GM19193 (cell line): ENCODE measurements at regions not wholly inside any gene's neighbourhood (a gene's known extent, or its start where the extent isn't known, plus 50 kb on each side); places are given as distances from the start of the nearest gene placed in this dataset.

Experiments
- POLR2A ChIP-seq: IDR thresholded peaks from 4 replicates; pipeline ENCODE4 v1.6.1; 2011; ENCODE audit not compliant: insufficient read depth, insufficient read length; ENCODE audit errors: extremely low read depth

DNA sequence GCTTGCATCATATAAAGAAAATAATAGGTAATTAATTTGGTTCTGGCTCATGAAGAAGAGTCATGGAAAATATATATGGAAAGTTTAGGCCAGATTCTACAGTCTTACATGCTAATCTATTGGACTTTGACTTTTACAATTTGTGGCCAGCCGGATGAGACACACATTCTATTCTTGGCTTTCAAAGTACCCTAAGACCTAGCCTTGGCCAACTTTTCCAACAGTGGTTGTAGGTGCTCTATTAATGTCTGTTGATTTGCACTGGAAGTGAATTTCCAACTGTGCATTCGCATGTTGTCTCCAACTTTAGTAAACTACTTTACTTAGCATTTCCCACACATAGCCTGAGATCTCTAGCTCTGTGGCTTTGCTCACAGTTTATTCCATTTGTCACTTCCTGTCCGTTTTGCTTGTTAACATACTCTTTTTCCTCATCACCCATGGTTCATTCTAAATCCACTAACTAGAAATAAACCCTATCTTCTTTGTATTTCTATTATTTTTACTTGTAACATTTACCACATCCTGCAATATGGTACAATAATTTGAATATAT, 644.0 kb downstream of the PTPRC start:
- no peak for TF ChIP-seq POLR2A

DNA sequence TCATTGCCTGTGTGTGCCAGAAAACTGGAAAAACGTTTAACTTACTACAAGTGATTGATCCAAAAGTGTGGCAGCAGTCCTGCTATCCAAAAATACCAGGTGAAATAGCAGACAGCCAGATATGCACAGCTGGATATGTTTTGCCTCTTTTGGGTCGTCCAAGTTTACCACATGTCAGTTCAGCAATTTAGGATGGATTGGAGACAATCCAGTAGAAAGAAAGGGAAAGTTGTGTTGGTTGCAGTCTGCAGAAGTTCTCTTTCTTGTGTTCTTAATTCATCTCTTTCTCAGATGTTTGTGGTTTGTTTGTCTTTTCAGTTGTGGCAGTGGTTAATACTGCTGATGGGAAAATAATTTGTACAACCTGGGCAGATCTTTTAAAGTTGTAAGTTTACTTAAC, 645.0 kb downstream of the PTPRC start:
- TF ChIP-seq POLR2A, result no peak

DNA sequence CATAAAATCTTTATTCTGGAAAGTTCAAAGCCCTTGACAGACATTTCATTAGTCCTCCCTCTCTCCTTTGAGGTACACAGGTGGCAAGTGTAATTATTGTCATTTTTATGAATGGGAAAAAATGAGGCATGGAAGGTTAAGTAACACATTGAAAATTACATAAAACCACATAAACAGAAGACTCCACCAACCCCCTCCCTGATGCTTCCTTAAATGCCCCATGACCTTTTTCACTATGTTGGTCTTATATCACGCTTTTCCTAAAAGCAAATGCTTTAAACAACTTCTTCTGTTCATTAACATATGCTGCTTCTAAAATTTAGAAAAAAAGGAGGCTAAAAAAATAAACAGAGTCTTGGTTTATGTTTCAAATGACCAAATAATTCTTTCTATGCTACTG, 648.4 kb downstream of the PTPRC start:
- TF ChIP-seq POLR2A, result no peak

DNA sequence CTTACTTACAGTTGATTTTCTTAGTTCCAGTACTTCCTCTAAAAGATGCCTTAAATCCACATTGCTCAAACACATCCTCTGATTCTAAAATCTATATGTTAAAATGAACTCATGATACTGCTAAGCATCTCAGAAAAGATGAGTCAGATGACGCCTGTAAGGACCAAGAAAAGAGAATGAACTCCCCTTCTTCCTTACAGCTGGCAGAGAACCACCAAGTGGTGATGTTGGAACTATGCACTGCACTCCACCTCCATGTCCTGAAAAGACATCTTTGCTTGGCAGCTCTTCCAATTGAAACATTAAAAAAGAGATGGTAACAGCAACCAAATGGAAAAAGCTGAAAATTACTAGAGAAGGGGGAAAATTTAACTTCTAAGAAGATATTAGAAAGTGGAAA, 648.8 kb downstream of the PTPRC start:
- TF ChIP-seq POLR2A, result no peak

DNA sequence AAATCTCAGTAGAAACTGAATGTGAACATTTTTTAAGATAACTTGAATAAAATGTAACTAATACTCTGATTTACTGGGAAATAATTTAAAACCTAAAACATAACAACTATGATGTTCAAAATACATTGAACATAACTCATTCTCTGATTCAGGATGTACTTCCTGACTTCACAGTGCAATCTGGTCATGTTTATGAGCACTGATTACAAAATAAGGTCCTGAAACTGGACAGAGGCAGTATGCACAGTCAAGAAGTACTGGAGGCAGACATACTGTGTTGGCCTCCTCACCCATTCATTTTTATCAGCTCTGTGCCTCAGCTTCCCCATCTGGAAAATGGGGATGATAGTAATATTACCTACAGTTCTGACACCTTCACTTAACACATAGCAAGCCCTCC, 651.3 kb downstream of the PTPRC start:
- TF ChIP-seq POLR2A, result no peak

DNA sequence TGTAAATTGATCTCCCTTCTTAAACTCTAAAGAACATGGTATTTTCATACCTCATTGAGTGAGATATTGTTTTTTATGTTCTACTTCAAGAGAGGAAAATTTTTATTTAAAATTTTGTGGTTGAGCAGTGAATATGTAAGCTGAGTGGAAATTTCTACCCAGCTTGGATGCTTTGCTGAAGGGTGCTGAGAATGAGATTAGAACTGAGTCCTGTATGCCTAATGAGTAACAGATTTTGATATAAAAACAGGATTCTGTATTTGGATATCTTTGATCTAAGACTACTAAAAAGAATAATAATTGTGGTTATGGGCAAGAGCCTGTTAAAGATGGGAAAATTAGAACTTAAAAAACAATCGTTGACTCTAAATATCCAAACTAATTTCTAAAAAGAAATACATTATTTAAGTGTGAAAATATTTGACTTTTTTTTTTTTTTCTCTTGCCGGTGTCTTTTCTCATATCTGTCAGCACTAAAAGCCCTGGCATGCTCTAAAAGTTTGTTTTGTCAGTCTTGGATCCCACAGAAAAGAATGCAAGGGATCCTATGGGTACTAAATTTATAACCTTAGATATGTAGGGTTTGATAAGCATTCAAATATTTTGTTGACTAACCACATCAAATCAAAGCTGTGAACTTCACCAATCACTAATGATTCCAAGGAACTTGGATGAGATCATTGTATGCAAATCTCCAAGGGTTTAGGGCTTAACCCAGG, 652.3 kb downstream of the PTPRC start:
- TF ChIP-seq POLR2A, result no peak

DNA sequence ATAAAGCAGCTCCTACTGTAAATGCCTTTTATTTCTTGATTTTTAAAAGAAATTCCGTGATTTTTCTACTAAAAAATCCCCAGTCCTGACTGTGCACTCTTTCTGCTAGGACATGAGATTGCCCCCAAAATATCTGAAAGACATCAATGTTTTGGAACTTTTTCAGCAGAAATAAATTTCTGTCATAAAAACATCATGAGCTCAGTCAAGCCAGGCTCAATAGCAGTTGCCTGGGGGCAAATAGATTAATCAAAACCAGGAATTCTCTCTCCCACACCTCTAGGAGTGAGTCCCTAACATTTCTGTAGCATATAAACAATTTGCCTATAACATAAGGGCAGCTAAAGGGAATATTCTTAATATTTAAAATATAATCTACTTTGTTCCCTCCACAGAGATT, 654.1 kb downstream of the PTPRC start:
- no peak for TF ChIP-seq POLR2A

DNA sequence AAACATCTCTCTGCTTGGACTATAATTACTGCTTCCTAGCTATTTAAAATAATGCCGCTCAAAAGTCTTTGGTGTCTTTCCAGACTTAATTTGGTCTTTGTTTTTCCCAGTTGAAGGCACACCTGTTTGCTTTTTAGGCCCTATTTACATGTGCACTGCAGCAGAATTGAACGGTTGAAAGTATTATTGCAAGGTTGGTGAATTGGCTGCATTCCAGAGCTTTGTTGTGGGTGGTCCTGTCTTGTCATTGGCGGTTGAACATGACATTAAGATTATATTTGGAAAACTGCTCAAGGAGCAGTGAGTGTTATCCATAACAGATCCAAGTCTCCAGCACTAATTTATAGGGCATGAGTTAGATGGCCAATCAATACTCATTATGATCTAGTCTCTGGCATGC, 656.3 kb downstream of the PTPRC start:
- TF ChIP-seq POLR2A, result no peak

DNA sequence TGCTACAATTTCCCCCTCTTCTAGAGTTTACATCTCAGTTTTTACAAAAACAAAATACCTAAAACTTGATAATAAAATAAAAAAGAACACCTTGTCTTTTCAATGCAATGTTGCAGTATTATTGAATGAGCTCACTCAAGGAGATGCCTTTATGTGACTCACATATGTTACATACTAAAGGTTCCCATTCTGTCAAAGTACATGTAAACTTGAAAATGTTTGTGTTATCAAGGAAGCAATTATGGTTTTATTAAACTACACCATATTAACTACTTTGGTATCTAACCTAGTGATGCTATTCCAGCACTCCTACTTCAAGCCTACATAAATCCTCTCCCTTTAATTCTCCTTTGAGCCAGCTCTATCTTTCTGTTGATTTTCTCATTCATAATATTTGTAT, 658.3 kb downstream of the PTPRC start:
- no peak for TF ChIP-seq POLR2A

DNA sequence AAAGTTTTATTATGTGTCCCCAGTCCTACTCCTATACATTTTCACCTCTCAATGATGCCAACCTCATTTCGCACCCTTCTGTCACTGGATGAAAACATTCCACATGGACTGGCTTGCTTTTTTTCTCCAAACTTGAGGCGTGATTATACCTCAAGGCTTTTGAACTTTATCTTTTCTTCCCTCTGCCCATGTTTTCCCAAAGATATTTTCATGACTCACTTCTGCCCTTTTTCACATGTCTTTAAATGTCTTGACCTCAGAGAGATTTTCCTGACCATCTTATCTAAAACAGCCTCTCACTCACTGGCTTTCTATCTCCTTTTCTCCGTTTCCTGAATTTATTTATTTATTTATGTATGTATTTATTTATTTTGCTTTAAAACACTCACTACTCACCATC, 659.0 kb downstream of the PTPRC start:
- no peak for TF ChIP-seq POLR2A

DNA sequence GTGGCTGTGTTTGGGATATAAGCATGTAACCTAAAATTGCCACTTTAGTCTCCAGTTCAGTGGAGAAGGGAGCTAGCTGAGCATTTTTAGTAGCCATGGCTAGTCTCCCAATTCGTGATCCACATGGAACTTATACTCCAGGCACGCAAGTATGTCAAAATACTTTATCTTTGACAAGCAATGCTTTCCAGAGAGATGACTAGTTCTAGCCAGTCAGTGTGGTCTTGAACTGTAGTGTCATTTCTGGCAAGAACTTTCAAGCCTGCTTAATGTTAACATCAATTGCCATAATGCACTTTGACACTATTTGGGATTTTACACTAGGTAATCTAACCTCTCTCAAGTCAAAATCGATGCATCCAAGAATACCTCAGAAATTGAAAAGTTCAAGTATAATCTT, 660.0 kb downstream of the PTPRC start:
- TF ChIP-seq POLR2A, result no peak

DNA sequence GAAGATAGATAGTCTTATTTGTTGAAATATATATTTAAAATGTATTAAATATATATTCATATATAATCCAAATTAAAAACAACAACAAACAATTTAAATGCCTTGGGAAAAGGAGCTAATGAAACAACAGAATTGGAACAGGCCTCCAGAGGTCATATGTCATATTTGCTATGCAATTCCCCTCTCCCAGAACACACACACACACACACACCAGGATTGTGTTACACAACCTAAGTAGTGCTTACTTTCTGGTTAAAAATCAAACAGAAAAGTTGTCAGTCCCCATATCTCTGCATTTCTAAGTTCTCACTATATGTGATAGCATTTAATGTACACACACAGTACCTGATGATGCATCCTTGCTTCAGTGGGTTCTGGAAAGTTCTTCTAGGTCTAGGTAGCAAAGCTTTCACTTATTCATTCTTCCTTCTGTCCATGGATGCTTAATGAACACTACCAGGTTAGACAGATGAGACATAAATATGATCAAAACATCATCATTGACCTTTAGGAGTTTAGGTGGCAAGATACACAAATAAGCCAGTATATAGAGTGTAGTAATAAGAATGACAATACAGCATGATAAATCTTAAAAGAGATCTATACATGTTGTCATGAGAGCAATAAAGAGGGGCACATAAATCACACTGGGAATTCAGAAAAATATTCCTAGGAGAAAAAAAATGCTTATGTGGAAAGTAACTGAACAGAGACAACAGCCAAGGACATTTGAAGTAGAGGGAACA, 662.8 kb downstream of the PTPRC start:
- TF ChIP-seq POLR2A, result no peak

DNA sequence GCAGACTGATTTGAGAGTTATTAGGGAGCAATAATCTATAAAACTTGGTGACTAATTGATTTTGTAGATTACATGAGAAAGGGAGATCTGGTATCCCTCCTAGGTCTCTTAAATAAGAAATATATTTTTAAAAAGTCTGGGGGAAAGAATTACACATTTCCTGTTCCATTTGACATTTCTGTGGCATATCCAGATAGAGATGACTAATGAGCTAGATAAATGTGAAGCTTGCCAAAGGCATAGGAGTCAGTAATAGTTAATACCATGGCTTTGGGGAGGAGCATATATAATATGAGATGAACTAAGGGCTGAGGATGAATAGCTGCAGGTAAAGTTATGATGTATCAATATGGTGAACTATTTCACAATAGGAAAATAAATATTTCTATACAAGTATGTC, 663.7 kb downstream of the PTPRC start:
- TF ChIP-seq POLR2A, result no peak

DNA sequence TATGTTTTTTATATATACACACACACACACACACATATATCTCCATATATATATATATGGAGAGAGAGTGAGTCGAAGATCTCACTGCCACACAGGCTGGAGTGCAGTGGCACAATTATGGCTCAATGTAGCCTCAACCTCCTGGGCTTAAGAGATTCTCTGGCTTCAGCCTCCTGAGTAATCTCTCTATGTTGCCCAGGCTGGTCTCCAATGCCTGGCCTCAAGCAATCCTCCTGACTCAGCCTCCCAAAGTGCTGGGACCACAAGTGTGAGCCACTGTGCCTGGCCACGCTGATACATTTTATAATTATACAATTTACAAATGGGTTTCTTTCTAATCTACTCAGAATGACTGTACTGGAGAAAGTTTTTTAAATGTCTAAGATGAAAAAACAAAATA, 664.2 kb downstream of the PTPRC start:
- TF ChIP-seq POLR2A, result no peak

DNA sequence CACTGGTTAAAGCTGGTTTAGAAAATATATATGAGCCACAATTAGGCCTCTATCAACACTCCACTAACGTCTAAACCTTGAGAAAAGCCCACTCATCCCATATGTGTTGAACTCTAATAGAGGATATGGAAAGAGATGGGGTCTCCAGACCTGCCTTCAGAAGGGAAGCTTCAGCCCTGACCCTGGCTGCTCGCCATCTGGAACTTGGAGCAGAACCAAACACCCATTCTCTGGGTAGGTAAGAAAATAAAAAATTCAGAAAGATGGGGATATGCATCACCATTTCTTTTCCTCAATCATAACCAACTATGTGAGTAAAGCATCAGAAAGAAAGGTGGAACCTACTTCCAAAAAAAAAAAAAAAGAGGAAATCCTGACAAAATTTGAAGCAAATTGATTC, 666.2 kb downstream of the PTPRC start:
- no peak for TF ChIP-seq POLR2A
